ENCODE measurements at regions not wholly inside any gene's neighbourhood (a gene's known extent, or its start where the extent isn't known, plus 50 kb on each side); places are given as distances from the start of the nearest gene placed in this dataset.

DNA sequence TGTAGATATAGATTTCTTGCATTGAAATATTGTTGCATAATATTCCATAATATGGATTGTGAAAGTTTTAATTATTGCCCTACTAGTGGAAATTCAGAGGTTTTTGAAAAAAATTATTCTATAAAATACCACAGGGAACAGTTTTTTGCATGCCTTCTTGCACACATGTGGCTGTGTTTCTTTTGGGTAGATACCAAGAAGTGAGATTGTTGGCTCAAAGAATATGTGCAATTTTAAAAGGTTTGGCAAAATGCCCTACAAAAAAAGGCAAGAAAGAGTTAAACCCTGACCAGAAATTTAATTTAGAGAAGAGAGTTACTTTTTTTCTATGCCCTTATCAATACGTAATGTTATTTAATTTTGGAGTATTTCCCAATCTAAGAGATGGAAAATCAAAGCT, 270.8 kb upstream of the DAPK1 start:
- TF ChIP-seq, protein P1, sequence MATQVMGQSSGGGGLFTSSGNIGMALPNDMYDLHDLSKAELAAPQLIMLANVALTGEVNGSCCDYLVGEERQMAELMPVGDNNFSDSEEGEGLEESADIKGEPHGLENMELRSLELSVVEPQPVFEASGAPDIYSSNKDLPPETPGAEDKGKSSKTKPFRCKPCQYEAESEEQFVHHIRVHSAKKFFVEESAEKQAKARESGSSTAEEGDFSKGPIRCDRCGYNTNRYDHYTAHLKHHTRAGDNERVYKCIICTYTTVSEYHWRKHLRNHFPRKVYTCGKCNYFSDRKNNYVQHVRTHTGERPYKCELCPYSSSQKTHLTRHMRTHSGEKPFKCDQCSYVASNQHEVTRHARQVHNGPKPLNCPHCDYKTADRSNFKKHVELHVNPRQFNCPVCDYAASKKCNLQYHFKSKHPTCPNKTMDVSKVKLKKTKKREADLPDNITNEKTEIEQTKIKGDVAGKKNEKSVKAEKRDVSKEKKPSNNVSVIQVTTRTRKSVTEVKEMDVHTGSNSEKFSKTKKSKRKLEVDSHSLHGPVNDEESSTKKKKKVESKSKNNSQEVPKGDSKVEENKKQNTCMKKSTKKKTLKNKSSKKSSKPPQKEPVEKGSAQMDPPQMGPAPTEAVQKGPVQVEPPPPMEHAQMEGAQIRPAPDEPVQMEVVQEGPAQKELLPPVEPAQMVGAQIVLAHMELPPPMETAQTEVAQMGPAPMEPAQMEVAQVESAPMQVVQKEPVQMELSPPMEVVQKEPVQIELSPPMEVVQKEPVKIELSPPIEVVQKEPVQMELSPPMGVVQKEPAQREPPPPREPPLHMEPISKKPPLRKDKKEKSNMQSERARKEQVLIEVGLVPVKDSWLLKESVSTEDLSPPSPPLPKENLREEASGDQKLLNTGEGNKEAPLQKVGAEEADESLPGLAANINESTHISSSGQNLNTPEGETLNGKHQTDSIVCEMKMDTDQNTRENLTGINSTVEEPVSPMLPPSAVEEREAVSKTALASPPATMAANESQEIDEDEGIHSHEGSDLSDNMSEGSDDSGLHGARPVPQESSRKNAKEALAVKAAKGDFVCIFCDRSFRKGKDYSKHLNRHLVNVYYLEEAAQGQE (IDR thresholded peaks at IDR 0.05; ENCODE audit: insufficient read depth in 1 of 2, low read depth in 2 of 2, low read length in 2 of 2) = no peak
- no peak for TF ChIP-seq TAF1 (IDR thresholded peaks at IDR 0.05; ENCODE audit: borderline replicate concordance, insufficient read depth, low read length)

All from PFSK-1 (cell line).